OCI-LY3 (cell line): ENCODE measurements at regions not wholly inside any gene's neighbourhood (a gene's known extent, or its start where the extent isn't known, plus 50 kb on each side); places are given as distances from the start of the nearest gene placed in this dataset.

ENCODE experiments used
- H2AFZ ChIP-seq: fragments of 200-600, 300-600 bp; shearing (Covaris generic); 2 replicates; pipeline ENCODE4 v1.6.0; 2014; ENCODE audit warnings: antibody characterized with exemption, low read depth, low read length
- H3K27ac ChIP-seq: fragments of 200-600, 300-600 bp; sonication (generic); 2 replicates; pipeline ENCODE4 v1.5.1; 2014; ENCODE audit warnings: mild to moderate bottlenecking, low read length, moderate library complexity, mixed read lengths
- H3K27me3 ChIP-seq: fragments of 200-600, 300-600 bp; sonication (generic); 2 replicates; pipeline ENCODE4 v1.6.1; 2014; ENCODE audit warnings: low read depth, low read length, mixed read lengths
- H3K36me3 ChIP-seq: fragments of 200-600, 300-600 bp; sonication (generic); replicated peaks from 2 replicates; pipeline ENCODE3; 2014; ENCODE audit warnings: low read depth, low read length, mixed read lengths
- H3K4me1 ChIP-seq: fragments of 300-600, 200-600 bp; sonication (generic); 2 replicates; pipeline ENCODE4 v1.6.1; 2014; ENCODE audit warnings: low read length, mixed read lengths
- H3K4me2 ChIP-seq: fragments of 200-600, 300-600 bp; sonication (generic); 2 replicates; pipeline ENCODE4 v1.6.1; 2014; ENCODE audit warnings: low read length, mixed read lengths
- H3K4me3 ChIP-seq: fragments of 300-600, 200-600 bp; sonication (generic); 2 replicates; pipeline ENCODE4 v1.5.1; 2014; ENCODE audit warnings: antibody characterized with exemption, mild to moderate bottlenecking, low read length, moderate library complexity
- H3K79me2 ChIP-seq: fragments of 300-600, 200-600 bp; shearing (Covaris generic); 2 replicates; pipeline ENCODE4 v1.6.1; 2014; ENCODE audit warnings: mild to moderate bottlenecking, low read length, mixed read lengths
- H3K9ac ChIP-seq: fragments of 300-600, 200-600 bp; shearing (Covaris generic); 2 replicates; pipeline ENCODE4 v1.6.0; 2014; ENCODE audit warnings: mild to moderate bottlenecking, low read length, moderate library complexity
- H3K9me3 ChIP-seq: fragments of 200-600, 300-600 bp; shearing (Covaris generic); 2 replicates; pipeline ENCODE4 v1.6.1; 2014; ENCODE audit warnings: low read length, mixed read lengths; ENCODE audit not compliant: insufficient read depth
- H4K20me1 ChIP-seq: fragments of 200-600, 300-600 bp; sonication (generic); 2 replicates; pipeline ENCODE4 v1.6.1; 2016; ENCODE audit warnings: low read length, mixed read lengths; ENCODE audit not compliant: insufficient read depth
- EZH2phosphoT487 ChIP-seq: fragments of 200-600 bp; shearing (Covaris generic); IDR thresholded peaks from 2 replicates; pipeline ENCODE4 v1.6.1; 2018; ENCODE audit warnings: antibody characterized with exemption, mixed run types, low read depth
- TF ChIP-seq, protein P1 (sequence below): fragments of 200-600, 300-600 bp; sonication (generic); IDR thresholded peaks from 2 replicates; pipeline ENCODE4 v1.5.1; 2014; ENCODE audit warnings: antibody characterized with exemption, low read length, low read depth

DNA sequence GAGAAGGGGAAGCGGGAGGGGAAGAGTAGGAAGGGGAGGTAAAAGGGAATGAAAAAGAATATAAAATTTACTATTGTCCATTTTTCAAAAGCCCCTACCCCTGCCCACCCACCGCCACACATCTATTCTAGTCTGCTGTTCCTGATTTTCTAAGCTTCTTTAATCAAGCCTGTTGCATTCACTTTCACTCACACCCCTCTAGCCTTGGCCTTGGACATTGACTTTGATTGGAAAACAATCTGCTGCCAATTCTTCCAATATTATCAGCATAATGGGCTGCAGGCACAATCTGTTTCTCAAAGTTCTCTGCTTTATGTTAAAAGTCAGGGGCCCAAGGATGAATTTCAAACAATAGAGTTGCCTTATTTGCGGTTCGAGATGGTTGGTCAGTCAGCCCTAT is 281.2 kb downstream of the SETD4 start:
- Histone ChIP-seq H4K20me1 (no peaks in the 10 kb centered on the region), H3K4me2 (peak overlapping the region; percentile 71; the same call in 1 of the 2 replicates), H3K27me3 (peaks cover 10% of the 10 kb centered on the region; the same call in 1 of the 2 replicates), H3K9me3 (0 out of 2 replicates have a peak, but pooled peaks cover 3% of the 10 kb centered on the region), H3K36me3 (no peaks in the 10 kb centered on the region), H3K4me1 (peaks cover 18% of the 10 kb centered on the region), H3K79me2 (no peaks in the 10 kb centered on the region), H3K4me3 (no peak overlapping the region), H3K9ac (no peak overlapping the region), H3K27ac (no peak overlapping the region), H2AFZ (no peak overlapping the region)
- TF ChIP-seq, protein P1, sequence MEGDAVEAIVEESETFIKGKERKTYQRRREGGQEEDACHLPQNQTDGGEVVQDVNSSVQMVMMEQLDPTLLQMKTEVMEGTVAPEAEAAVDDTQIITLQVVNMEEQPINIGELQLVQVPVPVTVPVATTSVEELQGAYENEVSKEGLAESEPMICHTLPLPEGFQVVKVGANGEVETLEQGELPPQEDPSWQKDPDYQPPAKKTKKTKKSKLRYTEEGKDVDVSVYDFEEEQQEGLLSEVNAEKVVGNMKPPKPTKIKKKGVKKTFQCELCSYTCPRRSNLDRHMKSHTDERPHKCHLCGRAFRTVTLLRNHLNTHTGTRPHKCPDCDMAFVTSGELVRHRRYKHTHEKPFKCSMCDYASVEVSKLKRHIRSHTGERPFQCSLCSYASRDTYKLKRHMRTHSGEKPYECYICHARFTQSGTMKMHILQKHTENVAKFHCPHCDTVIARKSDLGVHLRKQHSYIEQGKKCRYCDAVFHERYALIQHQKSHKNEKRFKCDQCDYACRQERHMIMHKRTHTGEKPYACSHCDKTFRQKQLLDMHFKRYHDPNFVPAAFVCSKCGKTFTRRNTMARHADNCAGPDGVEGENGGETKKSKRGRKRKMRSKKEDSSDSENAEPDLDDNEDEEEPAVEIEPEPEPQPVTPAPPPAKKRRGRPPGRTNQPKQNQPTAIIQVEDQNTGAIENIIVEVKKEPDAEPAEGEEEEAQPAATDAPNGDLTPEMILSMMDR: no peak
- TF ChIP-seq EZH2phosphoT487: no peak

GRCh38 chr21:35777081-35777480 is 283.2 kb downstream of the SETD4 start:
- Histone ChIP-seq H3K27me3 (peaks cover 10% of the 10 kb centered on the region), H2AFZ (no peak overlapping the region), H3K4me2 (no peak overlapping the region), H3K4me3 (no peak overlapping the region), H4K20me1 (no peaks in the 10 kb centered on the region), H3K79me2 (no peaks in the 10 kb centered on the region), H3K36me3 (no peaks in the 10 kb centered on the region), H3K9ac (no peak overlapping the region), H3K4me1 (peaks cover 18% of the 10 kb centered on the region), H3K9me3 (0 out of 2 replicates have a peak, but pooled peaks cover 3% of the 10 kb centered on the region), H3K27ac (no peak overlapping the region)
- TF ChIP-seq, protein P1: no peak
- TF ChIP-seq EZH2phosphoT487: no peak

GRCh38 chr21:35775778-35776544 is 284.4 kb downstream of the SETD4 start:
- Histone ChIP-seq H3K9ac (no peak overlapping the region), H3K9me3 (0 out of 2 replicates have a peak, but pooled peaks cover 3% of the 10 kb centered on the region), H3K4me2 (no peak overlapping the region), H3K4me1 (peaks cover 18% of the 10 kb centered on the region), H3K27me3 (peaks cover 10% of the 10 kb centered on the region), H3K4me3 (no peak overlapping the region), H4K20me1 (no peaks in the 10 kb centered on the region), H2AFZ (no peak overlapping the region), H3K27ac (no peak overlapping the region), H3K36me3 (no peaks in the 10 kb centered on the region), H3K79me2 (no peaks in the 10 kb centered on the region)
- no peak for TF ChIP-seq EZH2phosphoT487
- TF ChIP-seq, protein P1: no peak

GRCh38 chr21:35770101-35770945 is 290.0 kb downstream of the SETD4 start:
- Histone ChIP-seq H3K36me3 (no peaks in the 10 kb centered on the region), H2AFZ (no peak overlapping the region), H3K4me3 (no peak overlapping the region), H3K27ac (no peak overlapping the region), H4K20me1 (no peaks in the 10 kb centered on the region), H3K9ac (no peak overlapping the region), H3K79me2 (no peaks in the 10 kb centered on the region), H3K27me3 (peaks cover 10% of the 10 kb centered on the region), H3K4me1 (no peaks in the 10 kb centered on the region), H3K4me2 (no peak overlapping the region), H3K9me3 (no peaks in the 10 kb centered on the region)
- TF ChIP-seq EZH2phosphoT487: no peak
